Glutamatergic neuron (in vitro differentiated cells): ENCODE measurements at regions not wholly inside any gene's neighbourhood (a gene's known extent, or its start where the extent isn't known, plus 50 kb on each side); places are given as distances from the start of the nearest gene placed in this dataset.

ENCODE experiments used
- DNase-seq: peaks from one replicate; pipeline ENCODE4 v3.0.0; 2022
- H3K27ac Mint-ChIP-seq: one replicate; pipeline ENCODE4 v1.8.0; 2020; ENCODE audit warnings: mild to moderate bottlenecking, mixed read lengths, inconsistent platforms; ENCODE audit not compliant: unreplicated experiment
- H3K27me3 Mint-ChIP-seq: one replicate; pipeline ENCODE4 v1.8.0; 2020; ENCODE audit warnings: mild to moderate bottlenecking, moderate library complexity, mixed read lengths, inconsistent platforms; ENCODE audit not compliant: unreplicated experiment
- H3K36me3 Mint-ChIP-seq: one replicate; pipeline ENCODE4 v1.8.0; 2020; ENCODE audit warnings: mild to moderate bottlenecking, mixed read lengths, inconsistent platforms; ENCODE audit not compliant: unreplicated experiment
- H3K4me1 Mint-ChIP-seq: one replicate; pipeline ENCODE4 v1.8.0; 2020; ENCODE audit warnings: mild to moderate bottlenecking, low read depth, mixed read lengths, inconsistent platforms; ENCODE audit not compliant: unreplicated experiment
- H3K4me3 Mint-ChIP-seq: one replicate; pipeline ENCODE4 v1.8.0; 2020; ENCODE audit warnings: mild to moderate bottlenecking, mixed read lengths, inconsistent platforms; ENCODE audit not compliant: unreplicated experiment
- H3K9me3 Mint-ChIP-seq: one replicate; pipeline ENCODE4 v1.8.0; 2020; ENCODE audit warnings: mild to moderate bottlenecking, moderate library complexity, mixed read lengths, inconsistent platforms; ENCODE audit not compliant: unreplicated experiment
- CTCF ChIP-seq: fragments of 200-600 bp; sonication (generic); IDR thresholded peaks from one replicate; pipeline ENCODE4 v1.5.0; 2021; ENCODE audit not compliant: partially characterized antibody, unreplicated experiment

- H3K9me3 Mint-ChIP-seq = no peaks in the 10 kb centered on the region
- TF ChIP-seq CTCF = no peak
- DNase-seq = no peak
- no peaks in the 10 kb centered on the region for H3K4me1 Mint-ChIP-seq
- H3K4me3 Mint-ChIP-seq = no peak overlapping the region
- no peak overlapping the region for H3K27ac Mint-ChIP-seq
- peaks cover 6% of the 10 kb centered on the region for H3K36me3 Mint-ChIP-seq
- no peaks in the 10 kb centered on the region for H3K27me3 Mint-ChIP-seq
These were observed 369.2 kb downstream of the CCER1 start for GRCh38 chr12:90585640-90586304.

DNA sequence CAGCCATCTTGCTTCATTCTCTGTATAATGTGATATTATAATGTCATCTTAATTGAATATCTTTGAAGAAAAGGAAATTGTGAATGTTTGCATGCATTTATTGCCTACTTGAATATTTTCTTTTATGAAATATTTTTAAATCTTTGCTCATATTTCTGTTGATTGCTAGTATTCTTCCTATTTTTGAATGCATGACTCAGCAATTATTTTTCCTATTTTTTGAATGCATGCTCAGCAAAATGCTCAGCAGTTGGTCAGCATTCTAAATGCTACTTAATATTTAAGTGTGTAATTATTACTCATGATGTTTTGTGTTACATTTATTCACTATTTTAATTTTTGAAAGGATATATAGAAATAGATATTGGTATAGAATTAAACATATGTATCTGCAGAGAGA lies 378.3 kb downstream of the CCER1 start:
- no peak for TF ChIP-seq CTCF
- no peaks in the 10 kb centered on the region for H3K27me3 Mint-ChIP-seq
- DNase-seq = no peak
- H3K4me3 Mint-ChIP-seq = no peak overlapping the region
- H3K9me3 Mint-ChIP-seq = no peaks in the 10 kb centered on the region
- no peaks in the 10 kb centered on the region for H3K4me1 Mint-ChIP-seq
- H3K36me3 Mint-ChIP-seq = no peaks in the 10 kb centered on the region
- no peak overlapping the region for H3K27ac Mint-ChIP-seq

DNA sequence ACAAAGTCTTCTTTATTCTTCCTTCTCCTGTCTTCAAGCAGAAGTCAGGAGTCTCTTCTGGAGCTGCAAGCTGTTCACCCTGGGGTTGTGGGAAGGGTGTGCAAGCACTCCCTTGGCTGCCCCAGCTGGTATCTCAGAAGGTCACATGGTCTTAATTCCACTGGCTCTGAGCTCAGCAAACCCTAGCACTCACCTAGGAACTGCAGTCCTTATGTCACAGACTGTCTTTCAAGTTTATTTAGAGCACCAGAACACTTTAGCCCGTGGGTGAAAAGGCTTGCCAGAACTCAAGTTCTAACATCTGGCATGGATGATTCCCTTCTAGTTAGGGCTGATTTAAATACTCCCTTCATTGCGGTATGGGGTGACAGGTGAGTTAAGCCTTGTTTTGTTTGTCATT lies 379.0 kb downstream of the CCER1 start:
- no peak for DNase-seq
- Mint-ChIP-seq H3K9me3 (no peaks in the 10 kb centered on the region), H3K4me1 (no peaks in the 10 kb centered on the region), H3K4me3 (no peak overlapping the region), H3K27me3 (no peaks in the 10 kb centered on the region), H3K27ac (no peak overlapping the region), H3K36me3 (no peaks in the 10 kb centered on the region)
- TF ChIP-seq CTCF = no peak

- Mint-ChIP-seq H3K36me3 (no peaks in the 10 kb centered on the region), H3K27me3 (no peaks in the 10 kb centered on the region), H3K9me3 (no peaks in the 10 kb centered on the region), H3K4me1 (no peaks in the 10 kb centered on the region), H3K27ac (no peak overlapping the region), H3K4me3 (no peak overlapping the region)
- DNase-seq = no peak
- no peak for TF ChIP-seq CTCF
These were observed 380.3 kb downstream of the CCER1 start for GRCh38 chr12:90574676-90575075.

DNA sequence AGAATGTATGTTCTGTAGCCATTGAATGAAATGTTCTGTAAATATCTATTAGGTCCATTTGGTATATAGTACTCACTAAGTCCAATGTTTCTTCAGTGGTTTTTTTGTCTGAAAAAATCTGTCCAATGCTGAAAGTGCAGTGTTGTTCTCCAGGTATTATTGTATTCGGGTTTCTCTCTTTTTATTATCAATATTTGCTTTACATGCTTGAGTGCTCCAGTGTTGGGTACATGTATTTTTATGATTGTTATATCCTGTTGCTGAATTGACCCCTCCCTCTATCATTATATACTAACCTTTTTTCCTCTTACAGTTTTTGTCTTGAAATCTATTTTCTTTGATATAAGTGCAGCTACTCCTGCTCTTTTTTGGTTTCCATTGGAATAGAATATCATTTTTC lies 382.2 kb downstream of the CCER1 start:
- Mint-ChIP-seq H3K27me3 (no peaks in the 10 kb centered on the region), H3K9me3 (no peaks in the 10 kb centered on the region), H3K27ac (no peak overlapping the region), H3K36me3 (no peaks in the 10 kb centered on the region), H3K4me1 (no peaks in the 10 kb centered on the region), H3K4me3 (no peak overlapping the region)
- DNase-seq = no peak
- TF ChIP-seq CTCF = no peak
